ENCODE measurements at regions not wholly inside any gene's neighbourhood (a gene's known extent, or its start where the extent isn't known, plus 50 kb on each side); places are given as distances from the start of the nearest gene placed in this dataset.
"Not testable (repeated sequence)": the region's sequence is repeated elsewhere in the genome, so short reads cannot be mapped to it uniquely, and the experiment has no call there.

GRCh38 chr15:66976106-66976640, 89.2 kb upstream of the SMAD3 start:
- H3K4me3 ChIP-seq (ENCODE audit: insufficient read depth, low read depth, low read length); H3K9me1 ChIP-seq (ENCODE audit: insufficient read depth, low read length); H2AK5ac ChIP-seq (ENCODE audit: low read depth, low read length); POLR2A ChIA-PET (ENCODE audit: unreplicated experiment); ATAC-seq (ENCODE audit: low read depth); intact Hi-C loops (cut with micrococcal nuclease); H3K18ac ChIP-seq (ENCODE audit: low read depth, low read length); H3K36me3 ChIP-seq (ENCODE audit: control insufficient read depth, insufficient read depth, low read length); H4K91ac ChIP-seq (ENCODE audit: insufficient read depth, low read depth, low read length); H2BK15ac ChIP-seq (ENCODE audit: low read depth, low read length); H3K23ac ChIP-seq (ENCODE audit: low read depth, low read length); H4K20me1 ChIP-seq (ENCODE audit: insufficient read depth, low read length); H4K8ac ChIP-seq (ENCODE audit: low read depth in 2 of 2, low read length in 2 of 2); H2AFZ ChIP-seq (replicated peaks; ENCODE audit: low read length, poor library complexity); H4K5ac ChIP-seq (ENCODE audit: low read depth, low read length); H3K4me1 ChIP-seq (ENCODE audit: control insufficient read depth, insufficient read depth, low read length); dilution Hi-C loops (cut with HindIII; ENCODE audit: low sequenced_read_pairs, unreplicated experiment); H3K56ac ChIP-seq (ENCODE audit: extremely low read depth, insufficient read depth, low read length); H3K9me3 ChIP-seq (ENCODE audit: control insufficient read depth, insufficient read depth, low read length); H3K4me2 ChIP-seq (ENCODE audit: low read depth, low read length); in situ Hi-C loops (cut with MboI; ENCODE audit: low sequenced_read_pairs); DNase-seq; H2AK9ac ChIP-seq (replicated peaks; ENCODE audit: low read depth, low read length, poor library complexity); BruUV-seq (replicated peaks); H3K14ac ChIP-seq (replicated peaks; ENCODE audit: low read depth, low read length); H2BK5ac ChIP-seq (ENCODE audit: low read depth, low read length, poor library complexity, severe bottlenecking); H3K4ac ChIP-seq (ENCODE audit: low read depth, low read length); H3K27ac ChIP-seq (ENCODE audit: insufficient read depth, low read length); H3K79me1 ChIP-seq (ENCODE audit: low read depth in 1 of 2, low read length in 2 of 2); H2BK20ac ChIP-seq (ENCODE audit: low read depth, low read length); H2BK120ac ChIP-seq (ENCODE audit: low read depth, low read length); H3K9ac ChIP-seq (ENCODE audit: low read depth, low read length): not testable (repeated sequence)
- 80% methylated on average over 2 of the region's 18 CpGs; no CpG with 5 or more reads in 1 of the 2 experiments for WGBS, 2 experiments (ENCODE audit: extremely low coverage in 2 of 2, insufficient read length in 1 of 2)
- H3K27me3 ChIP-seq (ENCODE audit: control insufficient read depth, insufficient read depth, low read length) = peaks cover 21% of the 10 kb centered on the region
- CTCF ChIA-PET = interaction anchor here (1.3 kb wide), 1 partner anchor 10 kb away, joined by 6 read pairs; no protein-coding TSS in a partner anchor

DNA sequence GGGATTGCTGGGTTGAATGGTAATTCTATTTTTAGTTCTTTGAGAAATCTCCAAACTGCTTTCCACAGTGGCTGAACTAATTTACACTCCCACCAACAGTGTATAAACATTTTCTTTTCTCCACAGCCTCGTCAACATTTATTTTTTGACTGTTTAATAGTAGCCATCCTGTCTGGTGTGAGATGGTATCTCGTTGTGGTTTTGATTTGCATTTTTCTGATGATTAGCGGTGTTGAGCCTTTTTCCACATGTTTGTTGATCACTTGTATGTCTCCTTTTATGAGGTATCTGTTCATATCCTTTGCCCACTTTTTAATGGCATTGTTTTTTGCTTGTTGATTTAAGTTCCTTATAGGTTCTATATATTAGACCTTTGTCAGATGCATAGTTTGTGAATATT, 85.1 kb upstream of the SMAD3 start:
- in situ Hi-C loops (cut with MboI; ENCODE audit: low sequenced_read_pairs); intact Hi-C loops (cut with micrococcal nuclease); DNase-seq; H3K79me1 ChIP-seq (ENCODE audit: low read depth in 1 of 2, low read length in 2 of 2); H3K4ac ChIP-seq (ENCODE audit: low read depth, low read length); H4K20me1 ChIP-seq (ENCODE audit: insufficient read depth, low read length); dilution Hi-C loops (cut with HindIII; ENCODE audit: low sequenced_read_pairs, unreplicated experiment); ATAC-seq (ENCODE audit: low read depth); H2BK5ac ChIP-seq (ENCODE audit: low read depth, low read length, poor library complexity, severe bottlenecking); H3K9ac ChIP-seq (ENCODE audit: low read depth, low read length); H2AK9ac ChIP-seq (replicated peaks; ENCODE audit: low read depth, low read length, poor library complexity); H2BK120ac ChIP-seq (ENCODE audit: low read depth, low read length); H3K9me1 ChIP-seq (ENCODE audit: insufficient read depth, low read length); H2AK5ac ChIP-seq (ENCODE audit: low read depth, low read length); H4K91ac ChIP-seq (ENCODE audit: insufficient read depth, low read depth, low read length); BruUV-seq (replicated peaks); H2BK20ac ChIP-seq (ENCODE audit: low read depth, low read length); H3K18ac ChIP-seq (ENCODE audit: low read depth, low read length); H3K56ac ChIP-seq (ENCODE audit: extremely low read depth, insufficient read depth, low read length); H3K14ac ChIP-seq (replicated peaks; ENCODE audit: low read depth, low read length); H3K4me1 ChIP-seq (ENCODE audit: control insufficient read depth, insufficient read depth, low read length); H3K27ac ChIP-seq (ENCODE audit: insufficient read depth, low read length); H3K9me3 ChIP-seq (ENCODE audit: control insufficient read depth, insufficient read depth, low read length); H4K8ac ChIP-seq (ENCODE audit: low read depth in 2 of 2, low read length in 2 of 2); H3K23ac ChIP-seq (ENCODE audit: low read depth, low read length); H2AFZ ChIP-seq (replicated peaks; ENCODE audit: low read length, poor library complexity); H4K5ac ChIP-seq (ENCODE audit: low read depth, low read length); CTCF ChIA-PET; H3K4me3 ChIP-seq (ENCODE audit: insufficient read depth, low read depth, low read length); H3K4me2 ChIP-seq (ENCODE audit: low read depth, low read length); POLR2A ChIA-PET (ENCODE audit: unreplicated experiment); H3K36me3 ChIP-seq (ENCODE audit: control insufficient read depth, insufficient read depth, low read length); H2BK15ac ChIP-seq (ENCODE audit: low read depth, low read length): not testable (repeated sequence)
- WGBS, 2 experiments (ENCODE audit: extremely low coverage in 2 of 2, insufficient read length in 1 of 2) = no CpG with 5 or more reads among the region's 3 CpGs
- H3K27me3 ChIP-seq (ENCODE audit: control insufficient read depth, insufficient read depth, low read length) = peaks cover 19% of the 10 kb centered on the region
